ENCODE measurements at regions not wholly inside any gene's neighbourhood (a gene's known extent, or its start where the extent isn't known, plus 50 kb on each side); places are given as distances from the start of the nearest gene placed in this dataset.
"Not testable (repeated sequence)": the region's sequence is repeated elsewhere in the genome, so short reads cannot be mapped to it uniquely, and the experiment has no call there.

DNA sequence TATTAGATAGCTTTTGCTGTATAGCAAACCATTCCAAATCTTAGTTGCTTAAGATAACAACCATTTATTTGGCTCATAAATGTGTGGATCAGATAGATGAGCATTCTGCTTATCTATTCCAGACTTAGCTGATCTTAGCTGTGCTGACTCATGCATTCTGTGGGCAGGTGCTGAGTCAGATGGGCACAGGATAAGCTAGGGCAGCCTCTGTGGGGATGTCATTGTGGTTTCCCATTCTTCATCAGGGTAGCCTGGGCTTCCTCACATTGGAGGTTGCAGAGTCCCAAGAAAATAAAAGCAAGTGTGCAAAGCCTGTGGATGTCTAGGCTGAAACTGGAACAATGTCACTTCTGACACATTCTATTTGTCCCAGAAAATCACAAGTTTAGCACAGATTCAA lies 917.0 kb downstream of the TYW1 start:
- DNase-seq (ENCODE audit: low read depth in 2 of 2): no peak

DNA sequence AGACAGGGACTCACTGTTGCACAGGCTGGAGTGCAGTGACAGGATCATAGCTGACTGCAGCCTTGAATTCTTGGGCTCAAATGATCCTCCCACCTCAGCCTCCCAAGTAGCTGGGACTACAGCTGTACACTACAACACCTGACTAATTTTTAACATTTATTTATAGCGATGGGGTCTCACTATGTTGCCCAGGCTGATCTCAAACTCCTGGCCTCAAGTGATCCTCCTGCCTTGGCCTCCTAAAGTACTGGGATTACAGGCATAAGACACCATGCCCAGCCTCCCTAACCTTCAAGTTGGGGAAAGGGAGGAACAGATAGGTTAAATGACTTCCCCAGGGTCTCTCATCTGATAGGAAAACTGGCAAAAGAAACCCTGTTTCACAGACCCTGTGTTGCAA lies 919.5 kb downstream of the TYW1 start:
- DNase-seq (ENCODE audit: low read depth in 2 of 2): not testable (repeated sequence)

DNA sequence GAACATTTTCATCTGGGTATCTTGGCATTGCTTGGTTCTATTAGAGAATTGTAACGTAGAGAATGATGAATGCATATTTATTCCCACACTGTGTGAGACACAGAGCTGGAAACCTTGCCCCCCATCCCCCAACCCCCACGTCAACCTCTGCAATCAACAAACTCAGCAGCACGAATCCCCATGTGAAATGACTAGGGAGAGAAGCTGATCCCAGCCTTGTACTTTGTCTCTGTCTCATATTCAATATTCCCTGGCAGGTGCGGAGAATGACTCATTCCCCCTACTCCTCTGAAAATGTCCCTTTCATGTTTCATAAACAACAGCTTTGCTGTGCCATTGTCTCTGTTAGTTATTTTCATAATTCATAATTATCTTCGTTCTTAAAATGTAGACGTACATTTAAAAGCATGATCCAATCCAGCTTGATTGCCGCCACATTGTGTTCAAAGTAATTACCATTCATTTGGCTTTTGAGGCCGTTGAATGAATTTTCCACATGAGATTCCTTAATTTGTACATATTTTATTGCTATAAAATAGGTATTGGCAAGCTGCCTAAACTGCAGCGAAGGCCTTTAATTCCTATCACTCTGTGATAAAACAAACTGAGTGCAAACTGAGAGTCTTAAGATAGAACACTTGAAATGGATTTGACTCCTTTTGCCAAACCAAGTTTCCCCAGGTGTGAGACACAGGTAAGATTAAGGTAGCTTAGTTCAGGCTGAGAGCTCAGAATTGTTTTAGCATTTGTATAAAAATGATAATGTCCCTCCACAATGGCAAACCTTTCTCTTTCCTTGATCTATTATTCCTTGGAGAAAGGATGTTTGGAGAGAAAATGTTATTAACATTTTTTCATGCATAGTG lies 920.2 kb downstream of the TYW1 start:
- DNase-seq (ENCODE audit: low read depth in 2 of 2): no peak

DNA sequence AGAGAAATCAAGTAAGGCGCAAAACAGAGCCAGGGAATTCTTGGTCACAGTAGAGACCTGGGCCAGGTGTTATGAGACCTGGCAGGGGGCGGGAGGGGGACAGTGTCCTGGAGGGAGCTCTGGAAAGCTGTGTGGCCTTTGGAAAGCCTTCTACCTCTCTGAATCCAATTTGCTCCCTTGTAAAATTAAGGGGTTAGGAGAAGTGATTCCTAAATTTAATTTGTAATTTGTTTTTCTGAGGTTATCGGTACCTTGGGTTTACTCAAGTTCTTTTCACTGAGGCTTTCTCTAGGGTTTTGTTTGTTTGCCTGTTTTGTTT lies 920.8 kb downstream of the TYW1 start:
- no peak for DNase-seq (ENCODE audit: low read depth in 2 of 2)

DNA sequence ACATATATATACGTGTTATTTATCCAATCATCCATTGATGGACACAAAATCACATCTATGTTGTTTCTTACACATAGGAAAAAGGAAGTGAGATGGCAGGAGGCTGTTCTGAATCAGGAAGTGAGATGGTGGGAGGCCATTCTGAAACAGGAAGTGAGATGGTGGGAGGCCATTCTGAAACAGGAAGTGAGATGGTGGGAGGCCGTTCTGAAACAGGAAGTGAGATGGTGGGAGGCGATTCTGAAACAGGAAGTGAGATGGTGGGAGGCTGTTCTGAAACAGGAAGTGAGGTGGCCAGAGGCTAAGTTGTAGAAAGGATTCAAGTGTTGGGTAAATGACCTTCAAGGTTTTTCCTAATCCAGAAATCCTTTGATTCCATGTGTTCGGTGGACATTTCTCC lies 921.5 kb downstream of the TYW1 start:
- no peak for DNase-seq (ENCODE audit: low read depth in 2 of 2)

DNA sequence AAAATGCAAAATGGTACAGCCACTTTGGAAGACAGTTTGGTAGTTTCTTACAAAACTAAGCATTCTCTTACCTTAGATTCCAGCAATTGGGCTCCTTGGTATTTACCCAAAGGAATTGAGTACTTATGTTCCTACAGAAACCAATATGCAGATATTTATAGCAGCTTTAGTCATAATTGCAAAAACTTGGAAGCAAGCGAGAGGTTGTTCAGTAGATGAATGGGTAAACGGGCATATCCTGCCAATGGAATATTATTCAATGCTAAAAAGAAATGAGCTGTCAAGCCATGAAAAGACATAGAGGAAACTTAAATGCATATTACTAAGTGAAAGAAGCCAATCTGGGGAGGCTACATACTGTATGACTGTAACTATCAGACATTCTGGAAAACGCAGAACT lies 926.7 kb downstream of the TYW1 start:
- DNase-seq (ENCODE audit: low read depth in 2 of 2): no peak

DNA sequence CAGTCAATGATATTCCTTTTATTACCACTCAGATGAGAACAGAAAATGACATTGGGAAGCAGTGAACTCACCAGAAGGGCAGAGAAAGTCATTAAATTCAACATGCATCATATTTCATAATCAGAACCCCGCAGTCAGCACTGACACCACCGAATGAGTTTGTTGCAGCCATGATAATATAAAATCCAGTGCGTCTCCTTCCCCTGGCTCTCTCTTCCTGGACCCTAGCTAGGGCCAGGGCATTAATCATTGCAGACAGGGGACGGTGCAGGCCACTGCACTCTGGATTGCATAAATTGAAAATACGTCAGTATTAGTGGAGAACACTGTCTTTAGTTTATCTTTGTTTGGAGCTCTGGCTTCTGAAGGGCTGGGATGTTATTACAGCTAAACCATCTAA lies 931.5 kb downstream of the TYW1 start:
- DNase-seq (ENCODE audit: low read depth in 2 of 2): no peak

DNA sequence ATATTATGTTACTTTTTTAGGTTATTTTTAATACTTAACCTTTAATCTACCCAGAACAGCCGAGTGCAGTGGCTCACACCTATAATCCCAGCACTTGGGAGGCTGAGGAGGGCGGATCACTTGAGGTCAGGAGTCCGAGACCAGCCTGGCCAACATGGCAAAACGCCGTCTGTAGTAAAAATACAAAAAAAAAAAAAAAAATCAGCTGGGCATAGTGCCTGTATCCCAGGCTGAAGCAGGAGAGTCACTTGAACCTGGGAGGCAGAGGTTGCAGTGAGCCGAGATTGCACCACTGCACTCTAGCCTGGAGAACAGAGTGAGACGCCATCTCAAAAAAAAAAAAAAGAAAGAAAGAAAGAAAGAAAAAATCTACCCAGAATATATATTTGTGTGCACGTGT lies 939.8 kb downstream of the TYW1 start:
- not testable (repeated sequence) for DNase-seq (ENCODE audit: low read depth in 2 of 2)

DNA sequence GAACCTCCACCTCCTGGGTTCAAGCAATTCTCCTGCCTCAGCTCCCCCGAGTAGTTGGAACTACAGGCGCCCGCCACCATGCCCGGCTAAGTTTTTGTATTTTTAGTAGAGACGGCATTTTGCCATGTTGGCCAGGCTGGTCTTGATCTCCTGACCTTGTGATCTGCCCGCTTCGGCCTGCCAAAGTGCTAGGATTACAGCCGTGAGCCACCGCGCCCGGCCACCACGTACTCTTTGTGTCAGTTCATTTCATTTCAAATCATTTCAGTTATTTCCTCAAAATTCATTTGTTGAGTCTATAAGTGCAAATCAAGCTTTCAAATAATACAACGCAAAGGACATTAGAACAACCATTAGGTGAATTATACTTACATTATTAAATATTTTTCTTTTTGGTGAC lies 943.8 kb downstream of the TYW1 start:
- DNase-seq (ENCODE audit: low read depth in 2 of 2): no peak

DNA sequence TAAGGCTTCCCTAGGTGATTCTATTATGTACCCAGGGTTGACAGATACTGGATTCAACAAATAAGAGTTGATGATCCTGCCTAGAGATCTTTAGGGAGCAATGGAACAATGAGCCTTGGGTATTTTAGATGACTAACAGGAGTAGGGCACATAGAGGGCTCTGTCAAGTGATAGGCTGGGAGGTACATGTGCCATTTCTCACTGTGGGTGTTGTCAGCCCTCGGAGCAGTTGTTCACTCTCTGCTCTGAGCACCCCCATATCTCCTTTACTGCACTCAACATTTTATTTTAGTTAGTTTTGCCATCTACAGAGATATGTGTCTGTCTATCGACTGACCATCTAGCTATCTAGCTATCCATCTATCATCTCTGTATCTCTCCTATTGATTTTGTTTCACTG lies 950.6 kb downstream of the TYW1 start:
- no peak for DNase-seq (ENCODE audit: low read depth in 2 of 2)

DNA sequence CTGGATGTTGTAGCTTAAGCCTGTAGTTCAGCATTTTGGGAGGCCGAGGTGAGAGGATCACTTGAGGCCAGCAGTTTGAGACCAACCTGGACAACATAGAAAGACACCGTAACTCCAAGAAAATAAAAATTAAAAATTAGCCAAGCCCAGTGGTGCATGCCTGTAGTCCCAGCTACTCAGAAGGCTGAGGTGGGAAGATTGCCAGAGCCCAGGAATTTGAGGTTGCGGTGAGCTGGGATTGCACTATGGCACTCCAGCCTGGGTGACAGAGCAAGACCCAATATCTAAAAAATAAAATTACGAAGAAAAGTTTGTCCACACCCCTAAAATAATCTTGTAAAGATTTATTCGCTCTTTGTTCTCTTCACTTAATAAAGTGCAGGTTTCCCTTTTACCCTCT lies 951.0 kb downstream of the TYW1 start:
- no peak for DNase-seq (ENCODE audit: low read depth in 2 of 2)

DNA sequence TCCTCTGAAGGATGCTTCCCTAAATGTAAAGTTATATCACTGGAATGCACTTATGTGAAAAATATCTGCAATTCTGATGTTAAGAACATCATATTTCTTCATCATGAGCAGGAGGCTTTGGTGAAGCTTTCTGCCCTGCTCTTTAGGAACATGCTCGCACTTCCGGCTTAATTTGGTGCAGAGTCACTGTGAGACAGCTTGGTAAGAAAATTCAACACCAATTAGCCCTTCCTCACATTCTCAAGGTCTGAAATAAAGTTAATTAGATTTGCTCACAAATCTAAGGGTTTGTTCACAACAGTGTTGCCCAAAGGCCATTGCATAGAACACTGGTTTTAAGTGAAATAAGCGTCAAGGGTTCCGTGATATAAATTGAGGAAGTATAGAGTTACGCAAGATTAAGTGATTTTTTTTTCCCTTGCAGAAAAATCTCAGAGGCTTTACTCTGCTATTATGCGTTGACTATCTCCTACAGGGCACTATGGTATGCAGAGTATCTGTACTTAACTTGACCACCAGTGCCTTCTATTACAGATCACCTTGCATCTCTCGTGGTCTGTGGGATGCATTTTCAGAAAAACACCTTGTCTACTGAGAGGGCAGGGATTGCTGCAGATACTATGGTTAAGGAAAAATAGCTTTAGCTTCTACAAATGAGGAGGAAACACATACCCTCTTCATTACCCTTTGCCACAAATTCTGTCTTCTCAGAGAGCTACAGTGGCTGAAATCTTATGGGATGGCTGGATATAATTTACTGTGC lies 953.9 kb downstream of the TYW1 start:
- no peak for DNase-seq (ENCODE audit: low read depth in 2 of 2)

DNA sequence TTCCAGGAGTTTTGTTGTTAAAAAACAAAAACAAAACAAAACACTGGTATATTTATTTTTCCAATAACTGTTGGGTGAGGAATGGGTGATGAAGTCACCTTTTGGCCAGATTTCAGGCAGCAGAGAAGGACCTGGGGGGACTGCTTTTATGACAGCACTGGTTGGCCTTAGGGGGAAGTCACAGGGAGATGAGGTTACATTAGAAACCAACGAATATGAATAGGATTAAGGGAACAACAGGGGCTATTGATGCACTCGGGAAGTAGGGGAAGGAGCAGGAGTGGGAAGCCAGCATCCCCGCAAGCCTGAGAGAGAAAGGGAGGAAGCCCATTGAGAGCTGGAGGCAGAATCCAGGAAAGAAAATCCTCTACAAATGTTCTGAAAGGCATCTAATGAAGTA lies 958.4 kb downstream of the TYW1 start:
- DNase-seq (ENCODE audit: low read depth in 2 of 2): no peak

DNA sequence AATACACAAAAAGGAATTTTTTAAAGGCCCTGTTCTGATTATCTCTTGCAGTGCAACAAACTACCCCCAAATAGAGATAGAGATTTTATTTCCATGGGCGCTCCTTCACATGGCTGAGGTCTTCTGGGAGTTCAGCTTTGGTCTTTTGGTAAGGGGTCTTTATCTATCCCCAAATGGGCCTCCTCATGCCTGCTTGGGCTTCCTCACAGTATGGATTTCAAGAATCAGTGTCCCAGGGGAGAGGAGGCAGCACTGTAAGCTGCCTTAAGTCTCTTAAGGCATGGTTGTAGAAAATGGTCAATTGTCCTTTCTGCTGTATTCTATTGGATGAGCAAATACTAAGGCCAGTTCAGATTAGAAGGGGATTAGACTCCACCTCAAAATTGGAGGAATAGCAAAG lies 966.2 kb downstream of the TYW1 start:
- no peak for DNase-seq (ENCODE audit: low read depth in 2 of 2)

DNA sequence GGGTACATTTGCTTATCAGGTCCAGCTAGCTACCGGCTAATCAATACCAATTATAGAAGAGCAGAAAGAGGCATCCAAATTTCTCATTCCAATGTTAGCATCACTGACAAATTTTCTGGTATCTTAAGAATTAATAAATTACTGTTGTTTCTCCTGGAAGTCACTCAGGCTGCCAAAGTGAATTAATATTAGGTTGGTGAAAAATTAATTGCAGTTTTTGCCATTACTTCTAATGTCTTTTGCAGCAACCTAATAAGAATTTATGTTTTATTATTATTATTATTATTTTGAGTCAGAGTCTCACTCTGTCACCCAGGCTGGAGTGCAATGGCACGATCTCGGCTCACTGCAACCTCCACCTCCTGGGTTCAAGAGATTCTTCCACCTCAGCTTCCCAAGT lies 979.9 kb downstream of the TYW1 start:
- no peak for DNase-seq (ENCODE audit: low read depth in 2 of 2)

DNA sequence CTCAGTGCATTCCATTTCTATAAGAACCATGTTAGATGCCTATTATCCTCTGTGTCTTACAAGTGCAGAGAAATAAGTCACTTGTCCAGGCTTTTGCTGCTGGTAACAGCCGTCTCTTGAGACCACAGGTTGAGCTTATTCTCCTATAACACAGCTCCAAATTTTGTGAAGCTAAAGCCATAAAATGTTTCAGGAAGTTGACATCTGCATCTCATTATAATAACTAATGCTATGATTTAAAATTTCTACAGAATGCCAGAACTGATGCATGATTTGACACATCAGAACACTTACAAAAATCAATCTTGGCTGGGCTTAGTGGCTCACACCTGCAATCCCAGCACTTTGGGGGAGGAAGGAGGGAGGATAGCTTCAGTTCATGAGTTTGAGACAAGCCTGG lies 986.9 kb downstream of the TYW1 start:
- no peak for DNase-seq (ENCODE audit: low read depth in 2 of 2)

DNA sequence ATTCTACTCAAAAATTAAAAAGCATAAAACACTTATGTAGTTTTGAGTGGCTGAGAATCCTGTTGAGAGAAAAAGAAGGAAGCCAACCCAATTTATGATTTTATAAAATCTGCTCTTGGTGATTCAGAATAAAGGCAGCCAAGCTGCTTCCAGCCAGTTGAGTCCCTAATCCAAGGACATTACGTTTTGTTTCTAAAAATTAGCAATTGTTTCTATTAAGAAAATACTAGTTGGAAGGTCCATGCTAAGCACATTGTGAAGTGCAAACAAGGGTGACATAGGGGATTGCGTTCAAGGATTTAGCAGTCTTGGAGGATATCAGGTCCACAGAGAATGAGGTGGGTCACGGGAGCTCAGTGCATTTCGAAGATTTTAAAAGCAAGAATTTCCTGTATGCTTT lies 987.7 kb downstream of the TYW1 start:
- DNase-seq (ENCODE audit: low read depth in 2 of 2): no peak

DNA sequence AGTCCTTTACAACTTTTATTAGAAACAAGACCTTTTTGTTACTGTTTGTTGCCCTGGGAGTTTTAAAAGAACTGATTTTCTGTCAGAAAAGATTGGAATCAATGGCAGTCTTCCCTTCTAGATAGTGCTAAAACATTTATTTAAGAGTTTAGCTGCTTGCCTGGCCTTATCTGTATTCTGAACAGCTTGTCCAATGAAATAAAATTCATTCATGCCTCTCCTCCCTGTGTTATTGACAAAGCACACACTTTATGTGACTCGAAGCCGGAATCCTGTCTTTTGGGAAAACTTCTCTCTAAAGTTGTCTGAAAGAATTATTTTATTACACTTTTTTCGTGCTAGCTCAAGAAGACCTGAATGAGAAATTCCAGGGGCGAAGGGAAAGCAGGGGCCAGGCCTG lies 992.5 kb downstream of the TYW1 start:
- DNase-seq (ENCODE audit: low read depth in 2 of 2): no peak

DNA sequence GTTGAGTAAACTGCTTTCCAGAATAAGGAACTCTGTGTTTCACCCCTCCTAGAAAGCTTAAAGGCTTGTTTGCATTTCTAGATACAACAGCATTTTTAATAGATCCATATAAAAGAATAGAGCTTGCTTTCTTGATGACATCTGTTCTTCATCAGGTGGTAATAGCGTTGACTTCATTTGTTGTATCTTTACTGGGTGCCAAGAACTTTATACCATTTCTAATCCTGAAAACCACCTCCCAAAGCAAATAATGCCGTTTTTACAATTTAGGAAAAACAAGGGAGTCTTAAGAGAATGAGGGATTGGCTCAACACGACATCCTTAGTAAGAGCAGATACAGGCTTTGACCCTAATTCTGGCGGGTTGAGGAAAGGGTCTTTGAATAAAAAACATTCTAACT lies 993.4 kb downstream of the TYW1 start:
- no peak for DNase-seq (ENCODE audit: low read depth in 2 of 2)

DNA sequence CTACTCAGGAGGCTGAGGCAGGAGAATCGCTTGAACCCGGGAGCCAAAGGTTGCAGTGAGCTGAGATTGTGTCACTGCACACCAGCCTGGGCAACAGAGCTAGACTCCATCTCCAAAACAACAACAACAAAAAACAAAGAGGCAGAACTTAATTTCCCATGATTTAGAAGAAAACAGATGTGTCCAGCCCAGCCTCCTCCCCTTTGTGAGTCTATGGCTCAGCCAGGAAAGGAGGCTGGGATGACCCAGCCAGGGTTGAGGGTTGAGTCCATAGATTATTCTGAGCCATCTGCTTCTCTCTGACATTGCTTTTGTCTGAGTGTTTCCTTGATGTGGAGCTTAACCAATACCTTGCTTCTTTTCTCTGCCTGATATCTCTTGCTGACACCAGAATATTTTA lies 994.1 kb downstream of the TYW1 start:
- DNase-seq (ENCODE audit: low read depth in 2 of 2): no peak

DNA sequence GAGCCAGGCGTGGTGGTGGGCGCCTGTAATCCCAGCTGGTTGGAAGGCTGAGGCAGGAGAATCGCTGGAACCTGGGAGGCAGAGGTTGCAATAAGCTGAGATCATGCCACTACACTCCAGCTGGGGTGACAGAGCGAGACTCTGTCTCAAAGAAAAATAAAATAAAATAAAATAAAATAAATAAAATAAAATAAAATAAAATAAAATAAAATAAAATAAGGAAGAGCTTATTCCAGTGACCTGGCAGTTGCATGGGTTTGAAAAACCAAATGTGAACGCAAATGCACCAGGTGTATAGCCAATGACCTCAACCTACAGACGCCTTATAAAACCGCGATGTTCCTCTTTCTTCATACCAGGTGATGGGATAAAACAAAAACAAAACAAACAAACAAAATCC lies 995.7 kb downstream of the TYW1 start:
- DNase-seq (ENCODE audit: low read depth in 2 of 2): no peak

DNA sequence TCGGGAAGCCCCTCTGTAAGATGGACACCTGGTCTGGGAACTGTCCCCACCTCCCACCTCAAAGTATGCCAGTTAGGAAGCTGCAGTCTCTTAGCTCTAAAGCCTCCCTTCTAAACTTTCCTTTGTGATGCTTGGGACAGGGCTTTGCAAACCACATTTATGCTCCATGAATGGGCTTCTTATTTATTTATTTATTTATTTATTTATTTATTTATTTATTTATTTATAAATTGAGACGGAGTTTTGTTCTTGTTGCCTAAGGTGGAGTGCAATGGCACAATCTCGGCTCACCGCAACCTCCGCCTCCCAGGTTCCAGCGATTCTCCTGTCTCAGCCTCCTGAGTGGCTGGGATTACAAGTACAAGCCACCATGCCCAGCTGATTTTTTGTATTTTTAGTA lies 1009.4 kb downstream of the TYW1 start:
- DNase-seq (ENCODE audit: low read depth in 2 of 2): no peak

DNA sequence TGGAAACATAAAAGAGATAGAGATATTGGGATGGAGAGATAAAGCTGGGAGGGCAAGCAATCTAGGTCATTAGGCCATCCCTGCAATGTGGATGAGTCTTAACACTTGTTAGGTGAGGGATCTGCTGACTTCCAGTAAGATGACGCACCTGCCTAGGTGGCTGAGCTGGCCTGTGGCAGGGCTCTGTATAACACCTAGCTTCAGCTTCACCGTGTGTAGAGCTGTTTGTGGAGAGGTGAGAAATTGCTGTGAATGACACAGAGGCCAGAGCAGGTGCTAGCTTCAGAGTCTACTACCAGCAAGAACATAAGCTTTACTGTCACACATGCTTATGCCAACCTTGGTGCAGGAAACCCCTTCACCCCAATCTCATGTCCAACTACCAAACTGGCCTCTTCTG lies 1010.0 kb downstream of the TYW1 start:
- DNase-seq (ENCODE audit: low read depth in 2 of 2): no peak

DNA sequence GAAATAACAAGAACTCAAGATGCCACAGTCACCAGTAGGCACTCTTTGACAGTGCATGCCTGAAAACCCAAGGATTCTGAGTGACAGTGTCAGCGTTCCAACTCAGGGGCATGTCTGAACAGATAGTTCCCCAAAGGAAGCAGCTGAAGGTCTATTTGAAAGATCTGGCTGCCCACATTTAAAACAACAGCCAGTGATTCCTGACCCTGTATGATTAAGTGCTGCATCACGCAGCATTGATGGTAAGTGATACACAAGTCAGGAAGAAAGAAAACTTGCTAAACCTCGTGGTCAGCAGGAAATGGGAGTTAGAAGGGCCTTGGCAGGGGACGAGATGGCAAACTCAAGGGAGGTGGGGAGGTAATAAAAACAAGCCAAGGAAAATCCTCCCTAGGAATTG lies 1013.1 kb downstream of the TYW1 start:
- DNase-seq (ENCODE audit: low read depth in 2 of 2): no peak

Measured in stimulated activated CD4-positive, alpha-beta T cell treated with anti-CD3 and anti-CD28 coated beads, Interleukin-15, amount 100 ng/mL, for 48 hours (primary cell).